ENCODE measurements at regions not wholly inside any gene's neighbourhood (a gene's known extent, or its start where the extent isn't known, plus 50 kb on each side); places are given as distances from the start of the nearest gene placed in this dataset.

DNA sequence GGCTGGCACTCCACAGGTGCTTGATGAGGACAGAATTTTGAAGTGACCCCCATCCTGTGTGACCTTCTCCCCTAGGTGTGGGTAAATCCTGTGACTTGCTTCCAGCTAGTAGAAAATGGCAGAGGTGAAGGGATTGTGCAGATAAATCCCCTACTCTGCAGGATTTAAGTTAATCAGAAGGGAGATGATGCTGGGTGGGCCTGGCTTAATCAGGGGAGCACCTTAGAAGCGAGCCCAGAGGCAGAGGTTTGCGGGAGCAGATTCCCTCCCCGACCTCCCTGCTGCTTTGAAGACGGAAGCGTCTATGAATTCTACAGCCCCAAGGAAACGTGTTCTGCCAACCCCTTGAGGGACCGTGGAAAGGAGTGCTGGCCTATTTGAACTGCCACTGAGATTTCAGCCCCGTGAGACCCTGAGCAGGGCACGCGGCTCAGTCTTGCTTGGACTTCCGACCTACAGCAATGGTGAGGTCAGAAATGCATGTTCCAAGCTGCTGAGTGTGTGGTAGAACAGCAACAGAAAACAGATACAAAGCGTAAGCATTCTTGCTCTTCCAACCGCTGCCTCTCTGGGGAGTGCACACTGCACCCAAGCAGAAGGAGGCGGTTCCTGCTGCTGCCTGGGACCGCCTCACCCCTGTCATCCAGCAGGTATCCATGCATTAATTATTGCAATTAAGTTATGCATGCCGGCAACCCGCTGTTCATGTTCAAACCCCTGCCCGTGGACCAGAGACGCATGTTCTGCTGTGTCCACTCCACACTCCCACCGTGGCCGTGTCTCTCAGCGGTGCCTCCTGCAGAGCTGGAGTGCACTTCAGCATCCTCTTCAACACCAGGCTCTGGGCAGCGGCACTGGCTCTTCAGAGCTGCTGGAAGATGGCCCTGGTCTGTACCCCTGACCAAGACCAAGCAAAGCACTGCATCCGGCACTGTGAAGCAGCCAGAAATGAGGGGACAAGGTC, 54.6 kb upstream of the RXRA start:
- Histone ChIP-seq H3K79me1 (ENCODE audit: low read depth, low read length) (no peaks in the 10 kb centered on the region), H3K56ac (replicated peaks; ENCODE audit: insufficient read length, low read depth, low read length) (no peak overlapping the region), H4K5ac (ENCODE audit: insufficient read length, low read depth, low read length) (no peak overlapping the region), H2BK120ac (replicated peaks; ENCODE audit: low read depth, low read length) (no peak overlapping the region), H4K91ac (replicated peaks; ENCODE audit: insufficient read length, low read length) (no peak overlapping the region), H3K4ac (replicated peaks; ENCODE audit: insufficient read length, low read depth, low read length) (no peak overlapping the region), H3K27ac (ENCODE audit: low read depth, low read length) (no peak overlapping the region), H3K4me2 (ENCODE audit: insufficient read depth in 1 of 2, low read depth in 2 of 2, low read length in 2 of 2) (no peak overlapping the region), H3K23ac (ENCODE audit: insufficient read length) (no peak overlapping the region), H3K9me3 (ENCODE audit: insufficient read depth in 2 of 2, low read depth in 1 of 2, low read length in 1 of 2) (peaks cover 0 to 3% of the 10 kb centered on the region in 2 experiments; a peak in 1 of 4 replicates), H3K36me3 (ENCODE audit: control insufficient read depth in 2 of 4, insufficient read depth in 4 of 4, low read length in 3 of 4) (no peaks in the 10 kb centered on the region), H4K20me1 (replicated peaks in 1 of 2; ENCODE audit: control insufficient read depth in 1 of 2, insufficient read depth in 2 of 2, low read length in 2 of 2) (no peaks in the 10 kb centered on the region), H3K23me2 (ENCODE audit: low read depth, low read length) (peaks cover 2% of the 10 kb centered on the region; the same call in 1 of the 2 replicates), H2BK20ac (ENCODE audit: low read length) (no peak overlapping the region), H2AK5ac (ENCODE audit: low read depth, low read length) (no peak overlapping the region), H3K4me1 (replicated peaks in 1 of 4; ENCODE audit: control insufficient read depth in 3 of 4, insufficient read depth in 4 of 4, low read length in 3 of 4) (peaks cover 0 to 8% (median under 1%) of the 10 kb centered on the region in 4 experiments; a peak in 3 of 7 replicates), H2BK5ac (ENCODE audit: low read depth, low read length) (0 out of 2 replicates have a peak overlapping the region, but pooled peaks have one; percentile 16), H4K8ac (ENCODE audit: extremely low read depth, insufficient read depth, low read length) (no peak overlapping the region), H3K27me3 (replicated peaks in 1 of 4; ENCODE audit: control insufficient read depth in 3 of 4, extremely low read depth in 1 of 4, insufficient read depth in 3 of 4, low read length in 3 of 4) (no peaks in the 10 kb centered on the region), H3K4me3 (ENCODE audit: extremely low read depth in 1 of 4, insufficient read depth in 2 of 4, low read depth in 3 of 4, low read length in 4 of 4) (no peak overlapping the region), H3K79me2 (ENCODE audit: control insufficient read depth in 1 of 2, insufficient read depth in 2 of 2, low read length in 2 of 2) (no peaks in the 10 kb centered on the region), H2AFZ (ENCODE audit: low read length) (no peak overlapping the region), H3K14ac (ENCODE audit: insufficient read length) (no peak overlapping the region), H3K18ac (ENCODE audit: extremely low read depth, low read length) (no peak overlapping the region), H2BK12ac (ENCODE audit: low read depth, low read length) (no peak overlapping the region), H3K9ac (replicated peaks in 1 of 4; ENCODE audit: extremely low read depth in 1 of 4, low read depth in 3 of 4, low read length in 3 of 4) (no peak overlapping the region), H2BK15ac (ENCODE audit: low read length) (no peak overlapping the region)
- no peak for DNase-seq (ENCODE audit: low read depth in 1 of 2, low spot score in 2 of 2)
- POLR2A ChIA-PET (ENCODE audit: partially characterized antibody) = interaction anchor here (0.6 kb wide), 1 partner anchor 13 kb away, joined by 3 read pairs; no protein-coding TSS in a partner anchor
- CTCF ChIA-PET (ENCODE audit: partially characterized antibody) = interaction anchor here (0.8 to 1.1 kb wide), 2 partner anchors 11 to 101 kb away, joined by 3 read pairs; no protein-coding TSS in a partner anchor
- TF ChIP-seq POLR2AphosphoS5 (IDR thresholded peaks at IDR 0.05; ENCODE audit: low read depth, low read length) (no peak), SIX5 (IDR thresholded peaks at IDR 0.05; ENCODE audit: low read depth, low read length) (no peak), SP1 (IDR thresholded peaks at IDR 0.05; ENCODE audit: low read depth, low read length) (no peak), TAF7 (optimal IDR thresholded peaks at IDR 0.05; ENCODE audit: borderline replicate concordance, low read depth, low read length) (no peak), TEAD4 (IDR thresholded peaks at IDR 0.05; ENCODE audit: low read depth, low read length) (no peak), HDAC6 (IDR thresholded peaks at IDR 0.05; ENCODE audit: low read depth, low read length) (no peak), GTF2F1 (IDR thresholded peaks at IDR 0.05; ENCODE audit: borderline replicate concordance, low read depth, low read length) (no peak), JUND (IDR thresholded peaks at IDR 0.05; ENCODE audit: low read length) (no peak)
- TF ChIP-seq, protein P1, sequence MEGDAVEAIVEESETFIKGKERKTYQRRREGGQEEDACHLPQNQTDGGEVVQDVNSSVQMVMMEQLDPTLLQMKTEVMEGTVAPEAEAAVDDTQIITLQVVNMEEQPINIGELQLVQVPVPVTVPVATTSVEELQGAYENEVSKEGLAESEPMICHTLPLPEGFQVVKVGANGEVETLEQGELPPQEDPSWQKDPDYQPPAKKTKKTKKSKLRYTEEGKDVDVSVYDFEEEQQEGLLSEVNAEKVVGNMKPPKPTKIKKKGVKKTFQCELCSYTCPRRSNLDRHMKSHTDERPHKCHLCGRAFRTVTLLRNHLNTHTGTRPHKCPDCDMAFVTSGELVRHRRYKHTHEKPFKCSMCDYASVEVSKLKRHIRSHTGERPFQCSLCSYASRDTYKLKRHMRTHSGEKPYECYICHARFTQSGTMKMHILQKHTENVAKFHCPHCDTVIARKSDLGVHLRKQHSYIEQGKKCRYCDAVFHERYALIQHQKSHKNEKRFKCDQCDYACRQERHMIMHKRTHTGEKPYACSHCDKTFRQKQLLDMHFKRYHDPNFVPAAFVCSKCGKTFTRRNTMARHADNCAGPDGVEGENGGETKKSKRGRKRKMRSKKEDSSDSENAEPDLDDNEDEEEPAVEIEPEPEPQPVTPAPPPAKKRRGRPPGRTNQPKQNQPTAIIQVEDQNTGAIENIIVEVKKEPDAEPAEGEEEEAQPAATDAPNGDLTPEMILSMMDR (IDR thresholded peaks at IDR 0.05; ENCODE audit: control extremely low read depth in 1 of 3, insufficient read depth in 1 of 3, low read depth in 1 of 3, low read length in 3 of 3) = no peak
- 81% methylated on average over 24 of the region's 24 CpGs; no CpG with 5 or more reads in 1 of the 2 experiments for WGBS, 2 experiments (ENCODE audit: extremely low coverage in 1 of 2, insufficient coverage in 1 of 2, insufficient read length in 1 of 2, insufficient replicate concordance in 2 of 2, low coverage in 1 of 2, low lambda C conversion rate in 2 of 2, missing lambda C conversion rate in 1 of 2)
- no peak for FAIRE-seq
